IPS-20b (cell line): ENCODE measurements at regions not wholly inside any gene's neighbourhood (a gene's known extent, or its start where the extent isn't known, plus 50 kb on each side); places are given as distances from the start of the nearest gene placed in this dataset.

Experiments
- H3K27ac ChIP-seq: one replicate; pipeline ENCODE4 v1.5.1; 2013; ENCODE audit warnings: low read length
- H3K27me3 ChIP-seq: 2 replicates; pipeline ENCODE4 v1.6.1; 2013; ENCODE audit warnings: mild to moderate bottlenecking, low read length, inconsistent platforms; ENCODE audit not compliant: insufficient read depth
- H3K36me3 ChIP-seq: 2 replicates; pipeline ENCODE4 v1.6.1; 2013; ENCODE audit warnings: low read depth, mild to moderate bottlenecking, inconsistent platforms, low read length, moderate library complexity; ENCODE audit not compliant: insufficient read depth
- H3K4me1 ChIP-seq: 2 replicates; pipeline ENCODE4 v1.6.1; 2013; ENCODE audit warnings: mild to moderate bottlenecking, control low read depth, inconsistent platforms, low read length, moderate library complexity; ENCODE audit not compliant: insufficient read depth
- H3K4me3 ChIP-seq: 2 replicates; pipeline ENCODE4 v1.5.1; 2013; ENCODE audit warnings: mild to moderate bottlenecking, low read length, inconsistent platforms
- H3K9ac ChIP-seq: 2 replicates; pipeline ENCODE4 v1.6.1; 2013; ENCODE audit warnings: low read depth, mild to moderate bottlenecking, inconsistent platforms, low read length, moderate library complexity
- H3K9me3 ChIP-seq: 2 replicates; pipeline ENCODE4 v1.6.1; 2013; ENCODE audit warnings: mild to moderate bottlenecking, low read depth, low read length, inconsistent platforms; ENCODE audit not compliant: insufficient read depth

GRCh38 chr3:34015204-34016142, 217.0 kb downstream of the PDCD6IP start:
- Histone ChIP-seq H3K4me3 (no peak overlapping the region), H3K27ac (no peak overlapping the region), H3K9ac (no peak overlapping the region), H3K36me3 (no peaks in the 10 kb centered on the region), H3K27me3 (no peaks in the 10 kb centered on the region), H3K4me1 (peaks cover 5% of the 10 kb centered on the region), H3K9me3 (no peaks in the 10 kb centered on the region)

DNA sequence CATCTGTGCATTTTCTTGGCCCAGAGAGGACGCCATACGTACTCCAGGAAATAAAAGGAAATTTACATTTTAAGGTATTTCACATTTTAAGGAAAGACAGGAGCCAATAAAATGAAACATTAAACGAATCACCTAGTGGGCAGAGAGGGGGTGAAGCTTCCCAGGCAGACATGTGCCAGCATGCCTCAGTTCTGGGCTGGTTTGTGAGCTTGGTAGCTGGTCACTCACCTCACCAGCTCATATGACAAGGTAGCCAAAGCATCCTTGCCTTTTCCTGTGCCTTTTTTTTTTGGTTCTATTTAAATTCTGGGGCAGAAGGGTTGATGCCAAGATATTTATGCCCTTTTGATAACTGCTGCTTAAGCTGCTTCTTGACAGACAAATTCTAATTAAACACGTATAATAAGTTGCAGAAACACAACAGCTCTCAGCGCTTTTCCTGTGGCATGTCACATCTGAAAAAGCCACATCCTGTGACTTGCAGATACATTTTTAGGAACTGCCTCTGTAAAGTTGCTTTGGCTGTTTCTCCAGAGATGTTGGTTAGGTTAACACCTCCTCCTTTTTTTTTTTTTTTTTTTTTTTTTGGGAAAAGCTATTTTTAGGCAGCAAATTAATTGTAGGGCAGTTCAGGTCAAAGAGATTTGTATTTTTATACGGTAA, 218.6 kb downstream of the PDCD6IP start:
- no peak overlapping the region for H3K4me3 ChIP-seq
- no peak overlapping the region for H3K9ac ChIP-seq
- H3K4me1 ChIP-seq = peaks cover 5% of the 10 kb centered on the region
- no peak overlapping the region for H3K27ac ChIP-seq
- H3K27me3 ChIP-seq = no peaks in the 10 kb centered on the region
- H3K36me3 ChIP-seq = no peaks in the 10 kb centered on the region
- H3K9me3 ChIP-seq = no peaks in the 10 kb centered on the region

- H3K36me3 ChIP-seq = no peaks in the 10 kb centered on the region
- H3K27me3 ChIP-seq = no peaks in the 10 kb centered on the region
- H3K4me1 ChIP-seq = peaks cover 5% of the 10 kb centered on the region; the same call in 1 of the 2 replicates
- H3K27ac ChIP-seq = no peak overlapping the region
- no peaks in the 10 kb centered on the region for H3K9me3 ChIP-seq
- H3K4me3 ChIP-seq = no peak overlapping the region
- H3K9ac ChIP-seq = no peak overlapping the region
Observed at GRCh38 chr3:34017757-34018156, 219.3 kb downstream of the PDCD6IP start.

GRCh38 chr3:34019158-34019557, 220.7 kb downstream of the PDCD6IP start:
- Histone ChIP-seq H3K27me3 (no peaks in the 10 kb centered on the region), H3K36me3 (no peaks in the 10 kb centered on the region), H3K9ac (no peak overlapping the region), H3K27ac (no peak overlapping the region), H3K4me3 (no peak overlapping the region), H3K4me1 (peaks cover 5% of the 10 kb centered on the region; the same call in 1 of the 2 replicates), H3K9me3 (no peaks in the 10 kb centered on the region)

- H3K27me3 ChIP-seq = no peaks in the 10 kb centered on the region
- H3K9me3 ChIP-seq = no peaks in the 10 kb centered on the region
- H3K27ac ChIP-seq = no peak overlapping the region
- H3K4me1 ChIP-seq = peaks cover 5% of the 10 kb centered on the region; the same call in 1 of the 2 replicates
- H3K4me3 ChIP-seq = no peak overlapping the region
- H3K36me3 ChIP-seq = no peaks in the 10 kb centered on the region
- H3K9ac ChIP-seq = no peak overlapping the region
Observed at GRCh38 chr3:34020170-34020569, 221.7 kb downstream of the PDCD6IP start.

- Histone ChIP-seq H3K27ac (no peak overlapping the region), H3K9ac (no peak overlapping the region), H3K27me3 (no peaks in the 10 kb centered on the region), H3K9me3 (no peaks in the 10 kb centered on the region), H3K36me3 (no peaks in the 10 kb centered on the region), H3K4me1 (peaks cover under 1% of the 10 kb centered on the region; the same call in 1 of the 2 replicates), H3K4me3 (no peak overlapping the region)
Observed at GRCh38 chr3:34020726-34021680, 222.6 kb downstream of the PDCD6IP start.

DNA sequence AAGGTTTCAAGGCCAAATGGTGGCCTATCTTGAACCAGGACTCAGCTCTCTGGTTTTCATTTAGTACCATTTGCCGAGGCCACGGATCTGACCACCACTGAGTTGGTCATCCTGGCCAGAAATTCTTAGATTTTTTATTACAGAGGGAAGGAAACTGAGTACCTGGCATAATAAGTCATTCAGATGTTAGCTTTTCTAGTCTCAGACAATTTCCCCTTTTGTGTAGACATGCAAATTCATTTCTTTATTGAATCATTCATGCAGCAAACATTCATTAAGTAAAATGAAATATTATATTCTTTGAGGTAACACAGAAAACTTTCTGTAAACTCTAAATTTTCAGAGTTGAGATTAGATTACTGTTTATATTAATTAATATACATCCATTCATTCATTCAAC, 223.7 kb downstream of the PDCD6IP start:
- H3K4me3 ChIP-seq = no peak overlapping the region
- no peak overlapping the region for H3K27ac ChIP-seq
- no peaks in the 10 kb centered on the region for H3K4me1 ChIP-seq

GRCh38 chr3:34024447-34025240, 226.2 kb downstream of the PDCD6IP start:
- Histone ChIP-seq H3K27ac (no peak overlapping the region), H3K9me3 (no peaks in the 10 kb centered on the region), H3K36me3 (no peaks in the 10 kb centered on the region), H3K27me3 (no peaks in the 10 kb centered on the region), H3K4me1 (no peaks in the 10 kb centered on the region), H3K4me3 (no peak overlapping the region), H3K9ac (no peak overlapping the region)

More for the DNA sequence above, 223.7 kb downstream of the PDCD6IP start:
- H3K9ac ChIP-seq = no peak overlapping the region
- no peaks in the 10 kb centered on the region for H3K36me3 ChIP-seq
- H3K27me3 ChIP-seq = no peaks in the 10 kb centered on the region
- no peaks in the 10 kb centered on the region for H3K9me3 ChIP-seq

GRCh38 chr3:34033839-34034238, 235.4 kb downstream of the PDCD6IP start:
- no peak overlapping the region for H3K9ac ChIP-seq
- H3K36me3 ChIP-seq = no peaks in the 10 kb centered on the region
- no peaks in the 10 kb centered on the region for H3K4me1 ChIP-seq
- H3K27ac ChIP-seq = no peak overlapping the region
- no peaks in the 10 kb centered on the region for H3K9me3 ChIP-seq
- no peaks in the 10 kb centered on the region for H3K27me3 ChIP-seq
- no peak overlapping the region for H3K4me3 ChIP-seq

GRCh38 chr3:34034840-34035239, 236.4 kb downstream of the PDCD6IP start:
- no peaks in the 10 kb centered on the region for H3K36me3 ChIP-seq
- H3K4me3 ChIP-seq = no peak overlapping the region
- no peak overlapping the region for H3K9ac ChIP-seq
- H3K4me1 ChIP-seq = no peaks in the 10 kb centered on the region
- H3K9me3 ChIP-seq = no peaks in the 10 kb centered on the region
- H3K27ac ChIP-seq = no peak overlapping the region
- H3K27me3 ChIP-seq = no peaks in the 10 kb centered on the region

GRCh38 chr3:34035775-34036174, 237.3 kb downstream of the PDCD6IP start:
- no peak overlapping the region for H3K4me3 ChIP-seq
- H3K27me3 ChIP-seq = no peaks in the 10 kb centered on the region
- H3K9me3 ChIP-seq = no peaks in the 10 kb centered on the region
- no peak overlapping the region for H3K27ac ChIP-seq
- H3K9ac ChIP-seq = no peak overlapping the region
- no peaks in the 10 kb centered on the region for H3K36me3 ChIP-seq
- H3K4me1 ChIP-seq = no peaks in the 10 kb centered on the region
